GM18909 (cell line): ENCODE measurements at regions not wholly inside any gene's neighbourhood (a gene's known extent, or its start where the extent isn't known, plus 50 kb on each side); places are given as distances from the start of the nearest gene placed in this dataset.
"Not testable (repeated sequence)": the region's sequence is repeated elsewhere in the genome, so short reads cannot be mapped to it uniquely, and the experiment has no call there.

Source experiments
- ATAC-seq: cut with Tn5 transposase; IDR thresholded peaks from one replicate; pipeline ENCODE4 v1.9.1; 2021; ENCODE audit warnings: mild to moderate bottlenecking; ENCODE audit not compliant: unreplicated experiment, poor library complexity

DNA sequence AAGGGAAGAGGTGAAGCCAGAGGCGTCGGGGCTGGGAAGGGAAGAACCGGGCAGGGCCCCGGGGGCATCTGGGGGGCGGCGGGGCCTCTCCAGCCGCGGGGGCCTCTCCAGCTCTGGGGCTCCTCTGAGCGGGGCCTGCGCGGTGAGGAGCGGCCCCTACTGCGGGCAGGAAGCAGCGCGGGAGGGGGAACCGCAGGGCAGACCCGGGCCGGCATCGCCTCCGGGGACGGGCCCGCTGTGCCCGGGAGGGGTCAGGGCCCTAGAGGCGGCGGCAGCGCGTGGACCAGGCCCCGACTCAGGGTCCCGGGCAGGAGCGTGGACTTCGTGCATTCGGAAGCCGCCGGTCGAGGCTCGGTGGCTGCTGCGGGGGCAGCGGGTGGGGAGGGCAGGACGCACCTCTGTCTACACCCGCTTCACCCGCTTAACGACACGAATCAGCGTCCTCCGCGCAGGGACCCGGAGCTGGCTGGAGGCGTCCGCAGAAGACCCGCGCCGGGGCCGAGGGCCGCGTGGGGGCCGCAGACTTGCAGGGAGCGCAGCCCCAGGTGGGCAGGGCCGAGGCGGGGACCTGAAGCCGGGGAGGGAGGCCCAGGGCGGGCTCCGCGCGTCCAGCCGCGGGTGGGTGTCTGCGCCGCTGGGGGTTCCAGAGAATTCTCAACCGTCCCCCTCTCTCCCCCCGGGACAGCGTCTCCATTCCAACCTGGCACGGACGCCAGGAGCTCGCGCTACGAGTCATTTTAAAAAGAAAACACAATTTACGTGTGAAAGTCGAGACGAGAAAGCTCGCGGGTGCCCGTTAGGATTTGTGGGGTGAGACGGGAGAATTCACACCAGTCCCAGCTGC, 345.0 kb downstream of the ADGRD1 start:
- not testable (repeated sequence) for ATAC-seq

DNA sequence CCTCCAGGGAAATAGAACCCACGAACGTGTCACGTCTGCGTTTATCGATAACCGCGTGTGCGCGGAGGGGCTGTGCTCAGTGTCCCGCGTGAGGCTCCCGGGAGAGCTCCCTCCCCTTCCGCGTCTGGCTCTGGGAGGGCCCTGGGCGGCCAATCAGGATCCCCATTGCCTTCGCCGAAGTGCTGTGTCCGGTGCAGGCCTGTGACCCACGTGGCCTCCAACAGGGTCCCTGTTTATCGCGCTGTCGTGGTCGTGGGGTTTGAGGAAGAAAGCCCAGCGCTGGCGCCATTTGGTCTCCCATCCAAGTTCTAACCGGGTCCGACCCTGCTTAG, 345.6 kb downstream of the ADGRD1 start:
- not testable (repeated sequence) for ATAC-seq

DNA sequence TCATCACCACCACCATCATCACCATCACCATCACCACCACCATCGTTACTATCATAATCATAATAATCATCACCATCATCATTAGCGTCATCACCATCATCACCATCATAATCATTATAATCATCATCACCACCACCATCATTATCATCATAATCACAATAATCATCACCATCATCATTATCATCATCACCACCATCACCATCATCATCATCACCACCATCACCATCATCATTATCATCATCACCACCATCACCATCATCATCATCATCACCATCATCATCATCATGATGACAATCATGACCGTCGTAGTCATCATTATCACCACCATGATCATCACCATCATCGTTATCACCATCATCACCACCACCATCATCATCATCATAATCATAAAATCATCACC, 349.9 kb downstream of the ADGRD1 start:
- ATAC-seq, result not testable (repeated sequence)

DNA sequence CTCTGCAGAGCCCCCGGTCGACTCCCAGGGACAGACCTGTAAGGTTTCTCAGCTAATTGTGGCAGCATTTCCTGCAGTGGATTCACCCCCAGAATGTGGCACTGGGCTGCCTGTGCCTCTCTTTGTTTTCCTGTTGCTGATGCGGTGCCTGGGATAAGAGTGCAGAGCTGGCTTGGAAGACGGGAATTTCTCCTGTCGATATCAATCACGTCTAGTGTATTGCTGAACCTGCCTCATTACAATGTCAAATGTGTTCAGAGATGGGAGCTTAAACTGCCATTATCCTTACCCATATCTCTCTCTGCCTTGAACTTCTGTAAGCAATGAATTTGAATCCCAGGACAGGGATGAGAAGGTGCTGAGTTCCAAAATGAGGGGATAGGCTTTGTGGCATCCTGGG, 350.9 kb downstream of the ADGRD1 start:
- not testable (repeated sequence) for ATAC-seq

DNA sequence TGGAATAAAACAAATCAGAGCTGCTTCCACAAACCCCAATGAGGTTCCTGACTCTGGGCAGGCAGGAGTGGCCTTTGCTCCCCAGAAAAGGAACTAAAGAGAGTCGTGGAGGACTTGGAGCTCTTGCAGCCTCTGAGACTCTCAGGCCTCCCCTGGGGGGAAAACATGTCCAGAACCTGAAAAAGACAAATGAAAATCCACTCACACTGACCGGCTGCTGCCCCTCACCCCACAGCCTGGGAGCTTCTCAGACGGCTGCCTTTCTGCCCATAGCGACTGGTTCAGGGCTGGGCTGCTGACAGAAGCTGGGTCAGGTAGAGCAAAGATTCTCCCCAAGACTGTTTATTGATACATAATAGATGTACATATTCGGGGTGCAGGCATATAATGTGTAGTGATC, 356.0 kb downstream of the ADGRD1 start:
- ATAC-seq, result no peak

DNA sequence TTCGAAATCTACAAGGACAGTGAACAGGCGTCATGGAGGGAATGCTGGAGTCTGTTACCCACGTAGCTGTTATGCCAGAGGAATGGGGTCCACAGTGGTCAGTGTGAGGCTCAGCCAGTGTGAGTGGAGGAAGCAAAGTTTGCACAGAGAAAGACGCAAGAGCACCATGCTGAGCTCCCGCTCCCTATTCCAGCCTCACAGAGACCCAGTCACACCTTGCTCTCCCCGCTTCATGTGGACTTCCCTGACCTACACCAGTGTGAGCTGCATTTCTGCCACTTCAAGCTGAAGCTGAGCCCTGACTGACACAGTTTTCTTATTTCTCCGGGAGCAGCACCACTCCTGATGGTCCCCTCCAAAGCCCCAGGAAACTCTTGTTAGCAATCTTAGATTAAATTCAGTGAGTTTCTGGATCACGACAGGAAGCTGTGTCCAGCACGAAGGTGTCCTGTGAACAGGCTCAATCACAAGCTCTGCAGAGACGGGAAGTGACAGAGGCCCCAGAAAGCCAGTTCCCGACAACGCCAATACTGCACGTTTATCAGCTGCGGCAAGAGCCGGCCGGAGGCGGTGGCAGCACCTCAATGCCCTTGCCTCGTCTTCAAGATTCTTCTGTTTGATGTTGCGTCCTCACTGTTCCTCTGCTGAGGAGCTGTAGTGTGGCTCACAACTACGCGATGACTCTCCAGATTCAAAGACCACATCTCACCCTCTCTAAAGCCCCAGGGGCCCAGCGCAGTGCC, 356.7 kb downstream of the ADGRD1 start:
- ATAC-seq, result not testable (repeated sequence)

DNA sequence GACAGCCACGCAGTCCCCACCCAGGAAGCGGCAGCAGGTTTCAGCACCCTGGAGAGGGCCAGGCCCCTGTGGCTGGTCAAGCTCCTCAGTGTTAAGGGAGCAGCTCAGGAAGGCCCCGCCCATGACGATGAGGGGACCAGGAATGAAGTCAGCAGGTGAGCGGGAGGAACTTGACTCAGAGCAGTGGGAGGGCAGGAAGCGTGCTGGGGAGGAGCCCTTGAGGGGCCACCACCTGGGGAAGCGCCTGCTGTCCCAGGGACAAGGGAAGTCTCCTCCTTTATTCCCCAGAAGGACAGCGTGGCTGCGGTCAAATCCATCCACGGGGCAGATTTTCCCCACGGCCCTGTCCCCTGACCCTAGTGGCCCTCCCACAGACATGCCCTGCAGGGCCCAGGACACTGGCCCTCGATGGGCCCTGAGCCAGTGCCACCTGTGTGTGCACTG, 357.6 kb downstream of the ADGRD1 start:
- ATAC-seq, result not testable (repeated sequence)

DNA sequence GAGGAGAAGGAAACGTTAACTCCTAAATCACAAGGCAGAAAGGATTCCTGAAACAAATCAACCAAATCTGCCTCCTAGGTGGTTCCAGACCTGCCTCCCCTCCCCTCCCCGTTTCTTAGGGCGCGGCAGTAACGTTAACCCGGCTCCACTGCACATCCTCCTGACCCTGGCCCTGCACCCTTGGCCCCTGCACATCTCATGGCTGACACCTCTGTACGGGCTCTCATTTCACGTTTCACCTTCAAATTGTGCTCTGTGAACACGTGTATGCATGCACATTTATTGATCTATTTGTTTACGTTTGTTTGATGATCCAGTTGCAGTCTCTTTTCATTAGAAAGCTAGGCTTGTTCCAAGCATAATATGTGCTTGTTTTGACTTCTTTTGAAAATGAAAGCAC, 358.1 kb downstream of the ADGRD1 start:
- ATAC-seq, result no peak

DNA sequence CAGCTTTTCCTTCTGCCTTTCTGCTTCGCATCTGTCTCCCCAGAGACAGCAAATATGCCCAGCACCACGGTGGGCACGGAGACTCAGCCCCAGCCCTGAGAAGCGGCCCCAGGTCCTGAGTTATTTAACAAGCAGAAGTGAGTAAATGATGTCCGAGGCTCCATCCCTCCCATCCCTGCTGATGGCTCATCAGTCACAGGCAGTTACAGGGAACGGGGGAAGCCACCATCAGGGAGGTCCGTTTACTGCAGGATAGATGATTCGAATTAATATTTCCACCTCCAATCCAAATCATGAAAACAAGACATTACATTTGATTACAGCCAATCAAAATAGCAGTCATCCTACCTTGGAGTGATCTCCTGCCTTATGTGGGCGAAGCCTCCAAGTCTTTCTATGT, 358.7 kb downstream of the ADGRD1 start:
- not testable (repeated sequence) for ATAC-seq

DNA sequence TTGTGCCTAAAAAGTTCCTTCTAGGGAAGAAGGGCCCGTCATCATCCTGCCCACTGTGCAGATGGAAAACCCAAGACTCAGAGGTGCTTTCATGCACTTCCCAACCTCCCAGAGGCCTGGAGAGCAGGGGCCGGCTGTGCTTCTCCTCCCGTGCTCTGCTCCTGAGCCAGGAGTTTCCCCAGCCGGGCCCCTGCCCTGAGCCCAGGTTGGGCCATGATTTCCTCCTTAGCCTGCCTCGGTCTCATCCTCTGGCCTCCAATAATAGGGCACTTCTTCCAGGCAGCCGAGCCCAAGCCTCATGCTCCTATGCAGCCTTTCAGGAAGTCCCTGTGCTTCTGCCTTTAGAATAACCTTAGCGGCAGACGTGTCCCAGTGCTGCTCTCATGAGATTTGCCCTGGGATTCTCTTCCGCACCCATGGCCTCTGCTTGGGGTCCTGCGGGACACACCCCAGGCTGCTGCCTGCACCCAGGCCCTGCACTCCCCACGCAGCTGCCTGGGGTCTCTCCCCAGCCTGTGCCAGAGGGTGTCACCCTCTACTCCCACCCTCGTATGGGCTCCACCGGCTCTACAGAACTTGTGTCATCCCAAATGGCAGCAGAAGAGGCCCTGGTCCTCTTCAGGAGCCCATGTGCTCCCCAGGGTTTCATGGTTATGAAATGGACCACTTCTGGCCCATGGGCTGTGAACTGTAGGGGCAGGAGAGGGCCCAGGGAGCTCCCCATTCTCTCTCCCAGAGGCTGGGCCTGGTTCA, 359.3 kb downstream of the ADGRD1 start:
- no peak for ATAC-seq

DNA sequence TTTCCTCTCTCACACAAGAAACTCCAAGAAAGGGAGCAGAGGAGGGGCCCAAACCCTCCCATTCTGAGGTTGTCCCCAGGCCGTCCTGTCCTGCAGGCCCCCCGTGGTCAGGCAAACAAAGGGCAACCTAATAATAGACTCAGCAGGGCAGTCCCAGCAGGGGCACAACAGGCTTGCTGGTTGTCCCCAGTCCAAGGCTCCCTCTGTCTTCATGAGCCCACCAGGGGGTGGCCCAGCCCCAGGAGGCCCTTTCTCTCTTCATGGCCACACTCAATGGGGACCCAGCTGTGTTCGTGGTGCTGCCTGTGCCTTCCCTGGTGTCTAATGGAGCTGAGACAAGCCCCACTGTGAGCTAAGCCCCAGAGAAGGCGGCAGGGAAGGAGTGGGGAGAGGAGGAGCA, 359.9 kb downstream of the ADGRD1 start:
- ATAC-seq, result no peak

DNA sequence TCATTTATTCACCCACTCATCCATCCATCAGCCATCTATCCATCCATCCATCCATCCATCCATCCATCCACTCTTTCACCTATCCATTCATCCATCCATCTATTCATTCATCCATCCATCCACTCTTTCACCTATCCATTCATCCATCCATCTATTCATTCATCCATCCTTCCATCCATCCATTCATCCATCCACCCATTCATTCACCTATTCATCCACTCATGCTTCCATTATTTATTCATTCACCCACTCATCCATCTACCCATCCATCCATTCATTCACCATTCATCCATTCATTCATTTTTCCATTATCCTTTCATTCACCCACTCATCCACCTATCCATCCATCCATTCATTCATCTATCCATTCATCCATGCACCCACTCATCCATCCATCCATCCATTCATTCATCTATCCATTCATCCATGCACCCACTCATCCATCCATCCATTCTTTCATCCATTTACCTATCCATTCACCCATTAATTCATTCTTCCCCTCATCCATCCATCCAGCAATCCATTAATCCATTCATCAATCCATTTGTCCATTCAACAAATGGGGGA, 360.9 kb downstream of the ADGRD1 start:
- no peak for ATAC-seq

DNA sequence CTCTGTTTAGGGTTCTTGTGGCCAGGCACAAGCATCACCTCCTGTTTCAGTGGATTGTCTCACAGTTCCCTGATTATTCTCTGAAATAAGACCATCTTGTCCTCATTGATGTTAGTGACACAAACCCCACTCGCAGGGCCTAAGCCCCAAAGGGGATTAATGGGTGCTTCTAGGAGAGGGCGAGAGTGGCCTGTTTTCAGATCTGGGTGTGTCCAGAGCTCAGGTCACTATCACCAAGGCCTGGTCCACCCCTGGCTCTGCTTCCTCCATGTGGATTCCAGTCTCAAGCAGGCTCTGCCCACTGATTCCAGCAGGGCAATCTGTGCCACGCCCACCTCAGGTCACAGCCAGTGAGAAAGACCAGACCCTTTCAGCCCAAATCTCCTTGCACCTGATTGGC, 361.9 kb downstream of the ADGRD1 start:
- no peak for ATAC-seq

DNA sequence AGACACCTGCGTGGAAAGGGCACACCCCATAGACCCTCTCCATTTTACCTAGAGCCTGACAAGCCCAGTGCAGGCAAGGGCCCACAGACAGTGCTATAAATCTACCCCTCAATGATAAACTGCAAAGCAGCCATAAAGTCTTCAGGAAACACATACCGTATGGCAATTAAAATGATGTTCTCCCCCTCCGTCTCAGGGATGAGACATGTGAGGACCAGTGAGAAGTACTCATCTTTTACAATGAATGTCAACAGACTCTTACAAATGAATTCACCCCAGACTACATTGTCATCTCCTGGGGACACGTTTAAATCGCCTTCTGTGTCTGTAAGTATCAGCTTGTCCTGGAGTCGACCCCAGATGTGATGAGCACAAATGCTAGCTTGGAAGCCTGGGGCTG, 362.7 kb downstream of the ADGRD1 start:
- ATAC-seq, result no peak

DNA sequence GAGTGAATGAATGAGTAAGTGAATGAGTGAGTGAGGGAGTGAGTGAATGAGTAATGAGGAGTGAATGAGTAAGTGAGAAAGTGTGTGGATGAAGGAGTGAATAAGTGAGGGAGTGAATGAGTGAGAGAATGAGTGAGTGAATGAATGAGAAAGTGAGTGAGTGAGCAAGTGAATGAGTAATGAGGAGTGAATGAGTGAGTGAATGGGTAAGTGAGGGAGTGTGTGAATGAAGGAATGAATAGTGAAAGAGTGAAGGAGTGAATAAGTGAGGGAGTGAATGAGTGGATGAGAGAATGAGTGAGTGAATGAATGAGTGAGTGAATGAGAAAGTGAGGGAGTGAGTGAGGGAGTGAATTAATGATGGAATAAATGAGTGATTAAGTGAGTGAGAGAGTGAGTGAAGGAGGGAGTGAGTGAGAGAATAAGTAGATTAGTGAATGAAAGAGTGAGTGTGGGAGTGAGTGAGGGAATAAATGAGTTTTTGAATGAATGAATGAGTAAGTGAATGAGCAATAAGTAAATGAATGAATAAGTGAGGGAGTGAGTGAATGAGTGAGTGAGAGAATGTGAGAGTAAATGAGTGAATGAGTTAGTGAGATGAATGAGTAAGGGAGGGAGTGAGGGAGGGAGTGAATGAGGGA, 364.5 kb downstream of the ADGRD1 start:
- no peak for ATAC-seq

DNA sequence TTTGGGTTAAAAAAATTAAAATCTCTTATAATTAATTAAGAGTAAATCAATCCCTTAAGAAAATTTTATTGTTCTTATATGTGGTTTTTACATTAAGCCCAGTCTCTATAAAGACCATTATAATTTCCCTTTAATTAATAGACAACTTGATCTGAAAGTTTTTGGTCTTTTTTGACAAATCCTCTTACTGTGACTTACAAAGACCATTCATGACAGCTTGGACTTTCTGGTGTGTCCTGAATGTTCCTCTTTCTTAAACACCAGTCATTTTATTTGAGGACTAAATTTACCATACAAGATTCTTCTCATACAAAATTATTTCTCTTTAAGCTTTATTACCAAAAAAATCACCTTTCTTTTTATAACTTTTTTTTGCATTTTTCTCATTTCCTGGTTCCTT, 368.3 kb downstream of the ADGRD1 start:
- ATAC-seq, result no peak

DNA sequence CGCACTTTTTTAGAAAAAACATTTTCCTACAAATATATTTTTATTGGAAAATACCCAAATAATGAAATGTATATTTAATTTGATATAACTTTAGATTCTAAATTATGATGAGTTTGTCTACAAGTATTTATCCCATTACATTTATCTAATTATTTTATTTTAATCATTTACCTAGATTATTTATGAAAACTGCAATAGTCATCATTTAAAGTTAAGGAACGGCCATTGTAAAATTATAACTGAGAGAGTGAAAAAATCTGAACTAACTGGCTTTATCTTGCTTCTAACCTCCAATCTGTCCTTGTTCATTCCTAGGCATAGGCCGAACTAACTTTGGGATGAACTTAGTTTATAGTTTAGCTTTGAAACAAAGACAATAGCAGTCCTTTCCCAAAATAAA, 368.8 kb downstream of the ADGRD1 start:
- ATAC-seq, result not testable (repeated sequence)

DNA sequence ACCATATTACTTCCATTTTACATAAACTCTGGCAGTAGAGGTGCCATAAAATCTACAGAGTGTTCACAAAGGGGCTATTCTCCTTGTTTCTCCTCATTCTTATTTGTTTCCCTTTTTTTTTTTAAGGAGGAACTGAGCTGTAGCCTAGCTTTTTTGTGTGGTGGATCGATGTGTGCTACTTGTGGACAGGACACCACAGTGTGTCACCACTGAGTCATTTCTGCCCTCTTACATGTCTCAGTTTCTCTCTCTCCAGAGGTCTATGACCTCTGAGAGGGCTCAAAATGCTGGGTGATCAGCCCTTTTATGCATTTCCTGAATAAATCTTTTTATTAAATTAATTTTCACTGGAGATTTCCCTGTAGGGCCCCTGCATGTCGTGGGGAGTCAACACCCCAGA, 370.2 kb downstream of the ADGRD1 start:
- ATAC-seq, result no peak

DNA sequence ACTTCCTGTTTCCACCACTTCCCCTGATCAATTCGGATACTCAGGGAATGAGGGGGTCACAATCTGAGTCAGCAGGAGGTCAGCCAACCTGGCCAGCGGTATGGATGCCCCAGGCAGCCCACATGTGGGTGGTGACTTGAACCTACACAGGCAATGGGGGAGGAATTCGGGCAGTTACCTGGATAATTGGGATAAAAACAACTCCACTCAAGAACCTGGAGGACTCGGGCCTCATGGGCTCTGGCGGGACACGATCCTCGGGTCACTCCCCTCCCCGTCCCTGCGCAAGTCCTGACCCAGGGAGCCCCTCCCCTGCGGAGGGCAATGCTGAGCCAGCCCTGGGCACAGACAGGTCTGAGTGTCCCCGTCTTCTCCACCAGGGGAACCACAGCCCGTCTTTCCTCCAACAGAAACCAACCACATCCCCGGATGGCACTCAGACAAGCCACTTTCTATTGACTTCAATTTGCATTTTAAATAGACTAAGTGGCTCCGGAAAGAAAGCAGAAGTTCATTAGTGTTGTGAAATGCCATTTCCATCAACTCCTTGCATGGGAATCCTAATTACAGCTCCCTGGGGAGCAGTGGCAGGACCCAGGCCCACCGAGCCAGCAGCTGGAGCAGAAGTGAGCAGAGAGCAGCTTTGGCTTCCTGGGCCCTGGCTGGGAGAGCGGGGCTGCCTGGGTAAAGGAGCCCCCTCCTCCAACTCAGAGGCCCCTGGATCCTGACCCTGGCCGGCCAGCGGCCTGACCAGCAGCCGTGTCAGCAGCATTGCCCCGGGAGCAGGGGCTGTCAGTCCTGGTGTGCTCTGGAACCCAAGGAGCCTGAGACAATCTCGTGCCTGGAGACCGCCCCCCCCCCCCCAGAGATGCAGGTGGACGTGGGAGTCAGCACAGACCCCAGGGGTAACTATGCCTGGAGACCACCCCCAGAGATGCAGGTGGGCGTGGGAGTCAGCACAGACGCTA, 374.1 kb downstream of the ADGRD1 start:
- ATAC-seq, result no peak
